HepG2 (cell line): ENCODE measurements at regions not wholly inside any gene's neighbourhood (a gene's known extent, or its start where the extent isn't known, plus 50 kb on each side); places are given as distances from the start of the nearest gene placed in this dataset.

Experiments used
- CENPX ChIP-seq: sonication (generic); formaldehyde crosslinking; IDR thresholded peaks from 2 replicates; pipeline ENCODE4 v1.9.0; 2021; ENCODE audit warnings: mild to moderate bottlenecking, missing genetic modification reagents, moderate library complexity
- CTCF ChIP-seq: sonication (generic); formaldehyde crosslinking; IDR thresholded peaks from 2 replicates; pipeline ENCODE4 v1.5.0; 2020; ENCODE audit warnings: mild to moderate bottlenecking, missing genetic modification reagents, moderate library complexity
- HCFC1 ChIP-seq: fragments of 150-350 bp; IDR thresholded peaks from 2 replicates; pipeline ENCODE4 v1.6.1; 2014; ENCODE audit warnings: low read depth, low read length
- KLF16 ChIP-seq, 2 experiments: sonication (generic) in 1 of 2; formaldehyde crosslinking in 1 of 2; IDR thresholded peaks; 2 replicates each; pipeline versions ENCODE4 v1.6.1 to v1.8.0; 2016 to 2023; ENCODE audit warnings: missing genetic modification reagents in 2 of 2, missing compliant biosample characterization in 1 of 2
- TCF7L2 ChIP-seq: IDR thresholded peaks from 2 replicates; pipeline ENCODE4 v1.6.1; 2011; ENCODE audit warnings: mild to moderate bottlenecking, low read depth, low read length, moderate library complexity
- TFAP4 ChIP-seq: sonication (generic); IDR thresholded peaks from 2 replicates; pipeline ENCODE4 v1.6.1; 2016; ENCODE audit warnings: low read depth, borderline replicate concordance
- ZBTB10 ChIP-seq: sonication (generic); formaldehyde crosslinking; IDR thresholded peaks from 2 replicates; pipeline ENCODE4 v1.4.0; 2020; ENCODE audit warnings: missing genetic modification reagents, borderline replicate concordance
- ZBTB34 ChIP-seq: sonication (generic); formaldehyde crosslinking; IDR thresholded peaks from 2 replicates; pipeline ENCODE4 v1.8.0; 2022; ENCODE audit warnings: mild to moderate bottlenecking, missing genetic modification reagents
- ZNF841 ChIP-seq: sonication (generic); formaldehyde crosslinking; IDR thresholded peaks from 2 replicates; pipeline ENCODE4 v1.8.1; 2023; ENCODE audit warnings: missing genetic modification reagents, borderline replicate concordance
- ZSCAN20 ChIP-seq: sonication (generic); formaldehyde crosslinking; IDR thresholded peaks from 2 replicates; pipeline ENCODE4 v1.4.0; 2020; ENCODE audit warnings: missing genetic modification reagents, mild to moderate bottlenecking, borderline replicate concordance

GRCh38 chr5:12952409-12952808 lies 992.1 kb downstream of the DNAH5 start:
- no peak for TF ChIP-seq KLF16 (CRISPR knock-in tag; IDR thresholded peaks at IDR 0.05)
- TF ChIP-seq TCF7L2, result no peak
- no peak for TF ChIP-seq CTCF (CRISPR knock-in tag)
- no peak for TF ChIP-seq TFAP4
- no peak for TF ChIP-seq ZBTB10
- TF ChIP-seq ZSCAN20 (CRISPR knock-in tag), result no peak
- TF ChIP-seq ZNF841 (CRISPR knock-in tag), result no peak
- TF ChIP-seq HCFC1, result no peak
- TF ChIP-seq CENPX, result no peak
- TF ChIP-seq ZBTB34 (CRISPR knock-in tag), result no peak
